ENCODE measurements at regions not wholly inside any gene's neighbourhood (a gene's known extent, or its start where the extent isn't known, plus 50 kb on each side); places are given as distances from the start of the nearest gene placed in this dataset.
A peak's percentile ranks its signal among the peaks of the same experiment; 100 is the strongest.
"Not testable (repeated sequence)": the region's sequence is repeated elsewhere in the genome, so short reads cannot be mapped to it uniquely, and the experiment has no call there.

GRCh38 chr3:104005815-104006214 lies 1360.9 kb upstream of the ALCAM start:
- no peak for TF ChIP-seq CTCF (IDR thresholded peaks at IDR 0.05; ENCODE audit: control extremely low read depth, extremely low read depth, low read depth, missing control alignments)
- CTCF ChIA-PET: no interaction called here
- POLR2A ChIA-PET: no interaction called here
- no peak for DNase-seq (ENCODE audit: extremely low spot score)

GRCh38 chr3:104018541-104018940 lies 1348.2 kb upstream of the ALCAM start:
- DNase-seq (ENCODE audit: extremely low spot score): no peak
- TF ChIP-seq CTCF (IDR thresholded peaks at IDR 0.05; ENCODE audit: control extremely low read depth, extremely low read depth, low read depth, missing control alignments): no peak
- CTCF ChIA-PET: interaction anchor here (0.9 kb wide), 1 partner anchor 16 kb away, joined by 3 read pairs; no protein-coding TSS in a partner anchor
- POLR2A ChIA-PET: no interaction called here

- POLR2A ChIA-PET: no interaction called here
- CTCF ChIA-PET: interaction anchor here (1.1 to 1.3 kb wide), 2 partner anchors 16 to 68 kb away, joined by 3 read pairs; no protein-coding TSS in a partner anchor
- TF ChIP-seq CTCF (IDR thresholded peaks at IDR 0.05; ENCODE audit: control extremely low read depth, extremely low read depth, low read depth, missing control alignments): no peak
- no peak for DNase-seq (ENCODE audit: extremely low spot score)
Observed at GRCh38 chr3:104031598-104031997, 1335.1 kb upstream of the ALCAM start.

- CTCF ChIA-PET: no interaction called here
Observed at GRCh38 chr3:104032283-104032682, 1334.4 kb upstream of the ALCAM start.

GRCh38 chr3:104040896-104041295 lies 1325.8 kb upstream of the ALCAM start:
- CTCF ChIA-PET: no interaction called here
- DNase-seq (ENCODE audit: extremely low spot score): peak; percentile 12
- POLR2A ChIA-PET: no interaction called here
- TF ChIP-seq CTCF (IDR thresholded peaks at IDR 0.05; ENCODE audit: control extremely low read depth, extremely low read depth, low read depth, missing control alignments): no peak

More at GRCh38 chr3:104032283-104032682, 1334.4 kb upstream of the ALCAM start:
- POLR2A ChIA-PET: no interaction called here
- no peak for DNase-seq (ENCODE audit: extremely low spot score)
- no peak for TF ChIP-seq CTCF (IDR thresholded peaks at IDR 0.05; ENCODE audit: control extremely low read depth, extremely low read depth, low read depth, missing control alignments)

- CTCF ChIA-PET: interaction anchor here (1.4 kb wide), 1 partner anchor 20 kb away, joined by 3 read pairs; no protein-coding TSS in a partner anchor
- POLR2A ChIA-PET; DNase-seq (ENCODE audit: extremely low spot score): not testable (repeated sequence)
Observed at GRCh38 chr3:104043001-104043543, 1323.6 kb upstream of the ALCAM start.

- no peak for TF ChIP-seq CTCF (IDR thresholded peaks at IDR 0.05; ENCODE audit: control extremely low read depth, extremely low read depth, low read depth, missing control alignments)
- ChIA-PET CTCF (no interaction called here), POLR2A (no interaction called here)
- no peak for DNase-seq (ENCODE audit: extremely low spot score)
Observed at GRCh38 chr3:104044002-104044401, 1322.7 kb upstream of the ALCAM start.

All from GM10248 (cell line).